ENCODE measurements at regions not wholly inside any gene's neighbourhood (a gene's known extent, or its start where the extent isn't known, plus 50 kb on each side); places are given as distances from the start of the nearest gene placed in this dataset.

DNA sequence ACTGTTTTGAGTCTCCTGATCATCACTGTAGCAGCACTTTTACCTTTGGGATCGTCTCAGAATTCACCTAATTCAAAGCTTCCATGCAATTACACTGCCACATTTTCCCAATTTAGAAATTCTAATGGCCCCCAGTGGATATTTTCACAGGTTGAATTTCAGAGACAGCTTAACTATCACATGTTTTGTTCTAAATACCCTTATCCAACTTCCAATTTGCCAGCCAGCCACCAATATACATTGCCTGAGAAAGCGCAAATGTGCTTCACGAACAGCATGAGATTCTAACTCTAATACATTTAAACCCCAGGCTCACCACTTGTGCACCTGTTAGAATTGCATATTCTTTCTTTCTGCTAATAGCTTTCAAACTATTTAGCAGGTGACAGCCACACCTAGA lies 1160.9 kb upstream of the TMEM132C start:
- in situ Hi-C loops (cut with MboI; ENCODE audit: low sequenced_read_pairs, unreplicated experiment): no loop called here
- TF ChIP-seq, protein P1, sequence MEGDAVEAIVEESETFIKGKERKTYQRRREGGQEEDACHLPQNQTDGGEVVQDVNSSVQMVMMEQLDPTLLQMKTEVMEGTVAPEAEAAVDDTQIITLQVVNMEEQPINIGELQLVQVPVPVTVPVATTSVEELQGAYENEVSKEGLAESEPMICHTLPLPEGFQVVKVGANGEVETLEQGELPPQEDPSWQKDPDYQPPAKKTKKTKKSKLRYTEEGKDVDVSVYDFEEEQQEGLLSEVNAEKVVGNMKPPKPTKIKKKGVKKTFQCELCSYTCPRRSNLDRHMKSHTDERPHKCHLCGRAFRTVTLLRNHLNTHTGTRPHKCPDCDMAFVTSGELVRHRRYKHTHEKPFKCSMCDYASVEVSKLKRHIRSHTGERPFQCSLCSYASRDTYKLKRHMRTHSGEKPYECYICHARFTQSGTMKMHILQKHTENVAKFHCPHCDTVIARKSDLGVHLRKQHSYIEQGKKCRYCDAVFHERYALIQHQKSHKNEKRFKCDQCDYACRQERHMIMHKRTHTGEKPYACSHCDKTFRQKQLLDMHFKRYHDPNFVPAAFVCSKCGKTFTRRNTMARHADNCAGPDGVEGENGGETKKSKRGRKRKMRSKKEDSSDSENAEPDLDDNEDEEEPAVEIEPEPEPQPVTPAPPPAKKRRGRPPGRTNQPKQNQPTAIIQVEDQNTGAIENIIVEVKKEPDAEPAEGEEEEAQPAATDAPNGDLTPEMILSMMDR (IDR thresholded peaks at IDR 0.05; ENCODE audit: borderline replicate concordance, control extremely low read depth, extremely low read depth, insufficient read depth, missing control alignments): no peak
- DNase-seq (ENCODE audit: low spot score): no peak

GRCh38 chr12:127106697-127107096 lies 1160.3 kb upstream of the TMEM132C start:
- TF ChIP-seq, protein P1 (IDR thresholded peaks at IDR 0.05; ENCODE audit: borderline replicate concordance, control extremely low read depth, extremely low read depth, insufficient read depth, missing control alignments): no peak
- DNase-seq (ENCODE audit: low spot score): no peak
- in situ Hi-C loops (cut with MboI; ENCODE audit: low sequenced_read_pairs, unreplicated experiment): no loop called here

DNA sequence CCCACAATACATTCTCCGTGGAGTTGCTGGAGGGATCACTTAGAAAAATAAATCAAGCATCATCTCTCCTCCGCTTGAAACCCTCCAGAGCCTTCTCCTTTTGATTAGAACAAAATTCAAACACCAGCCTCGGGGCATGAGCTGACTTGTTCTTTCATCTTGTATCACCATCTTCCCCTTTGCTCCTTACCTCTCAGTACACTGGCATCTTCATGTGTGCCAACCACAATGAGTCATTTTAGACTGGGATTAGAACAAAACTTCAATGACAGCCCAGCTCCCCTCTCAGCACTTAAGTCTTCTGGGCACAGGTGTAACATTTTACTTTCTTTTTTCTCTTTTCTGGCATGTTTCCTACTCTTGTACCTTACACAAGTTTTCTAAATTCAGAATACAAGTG lies 1159.2 kb upstream of the TMEM132C start:
- TF ChIP-seq, protein P1 (IDR thresholded peaks at IDR 0.05; ENCODE audit: borderline replicate concordance, control extremely low read depth, extremely low read depth, insufficient read depth, missing control alignments): no peak
- no peak for DNase-seq (ENCODE audit: low spot score)
- in situ Hi-C loops (cut with MboI; ENCODE audit: low sequenced_read_pairs, unreplicated experiment): no loop called here

DNA sequence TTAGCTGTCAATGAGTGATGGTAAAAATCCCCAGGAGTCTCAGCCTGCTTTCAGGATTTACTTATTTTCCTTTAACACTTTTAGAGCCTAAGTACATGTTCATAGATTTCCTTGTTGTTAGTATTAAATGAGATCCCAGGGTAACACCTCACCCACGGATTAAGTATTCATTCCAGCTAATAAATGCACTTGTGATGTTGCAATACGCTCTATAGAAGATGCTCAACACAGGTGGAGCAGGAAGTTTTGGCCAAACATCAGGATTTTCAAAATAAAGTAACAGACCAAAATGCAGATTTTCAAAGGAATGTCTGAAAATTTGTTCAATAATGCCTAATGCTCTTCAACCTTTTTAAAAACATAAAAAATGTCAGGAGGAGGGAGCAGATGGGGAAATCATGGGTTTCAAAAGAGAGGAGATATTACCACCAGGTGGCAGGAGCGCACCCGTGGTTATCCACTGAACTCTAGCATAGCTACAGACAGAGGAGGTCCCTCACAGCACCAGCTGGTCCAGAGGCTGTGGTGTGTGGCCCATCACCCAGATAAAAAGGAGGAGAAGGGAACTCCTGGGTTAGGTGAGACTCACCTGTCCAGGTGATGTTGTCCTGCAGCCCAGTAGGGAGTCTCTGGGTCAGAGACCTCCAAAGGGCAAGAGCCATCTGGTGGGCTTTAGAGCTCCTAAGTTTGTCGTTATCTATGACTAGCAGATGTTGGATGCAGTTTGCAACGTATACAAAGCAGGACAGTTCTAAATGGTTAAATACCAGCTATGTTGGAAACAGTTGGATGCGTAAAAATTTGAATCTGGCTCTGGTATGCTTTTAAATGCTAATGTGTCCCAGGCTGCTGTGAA lies 1158.4 kb upstream of the TMEM132C start:
- DNase-seq (ENCODE audit: low spot score): peak; percentile 27
- in situ Hi-C loops (cut with MboI; ENCODE audit: low sequenced_read_pairs, unreplicated experiment): no loop called here
- TF ChIP-seq, protein P1 (IDR thresholded peaks at IDR 0.05; ENCODE audit: borderline replicate concordance, control extremely low read depth, extremely low read depth, insufficient read depth, missing control alignments): peak; percentile 26

GRCh38 chr12:127113945-127114344 lies 1153.0 kb upstream of the TMEM132C start:
- TF ChIP-seq, protein P1 (IDR thresholded peaks at IDR 0.05; ENCODE audit: borderline replicate concordance, control extremely low read depth, extremely low read depth, insufficient read depth, missing control alignments): no peak
- in situ Hi-C loops (cut with MboI; ENCODE audit: low sequenced_read_pairs, unreplicated experiment): no loop called here
- DNase-seq (ENCODE audit: low spot score): no peak

DNA sequence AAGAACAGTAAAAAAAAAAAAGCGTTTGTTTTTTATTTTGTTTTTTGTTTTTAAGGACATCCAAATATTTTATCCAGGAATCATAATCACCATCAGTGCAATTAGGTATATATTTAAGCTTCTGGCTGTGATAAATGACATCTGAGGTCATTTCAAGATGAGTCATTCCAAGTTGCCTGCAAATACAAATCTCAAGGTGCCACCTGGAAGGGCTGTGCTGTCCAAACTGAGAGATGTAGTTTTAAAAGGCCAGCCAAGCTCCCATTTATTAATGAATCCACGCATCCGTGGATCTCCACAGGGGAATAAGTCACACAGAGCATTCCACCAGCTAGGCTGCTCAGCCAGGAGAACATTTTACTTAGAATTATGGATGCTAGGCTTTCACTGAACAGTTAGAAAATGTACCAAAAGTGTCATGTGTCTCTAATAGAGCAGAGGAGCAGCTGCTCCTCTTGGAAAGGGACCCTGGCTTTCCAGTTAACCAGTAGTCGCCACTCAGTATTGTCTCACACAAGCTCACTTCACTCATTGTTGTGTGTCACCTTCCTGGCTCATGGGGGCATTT lies 1151.4 kb upstream of the TMEM132C start:
- in situ Hi-C loops (cut with MboI; ENCODE audit: low sequenced_read_pairs, unreplicated experiment): no loop called here
- DNase-seq (ENCODE audit: low spot score): no peak
- TF ChIP-seq, protein P1 (IDR thresholded peaks at IDR 0.05; ENCODE audit: borderline replicate concordance, control extremely low read depth, extremely low read depth, insufficient read depth, missing control alignments): no peak

Data from GM13976 (cell line).